Heart left ventricle (tissue), 13 donors: ENCODE measurements at regions not wholly inside any gene's neighbourhood (a gene's known extent, or its start where the extent isn't known, plus 50 kb on each side); places are given as distances from the start of the nearest gene placed in this dataset.

Experiments used
- POLR2A ChIP-seq, 2 donors: fragments of 450-650 bp; IDR thresholded peaks; one replicate each; pipeline ENCODE4 v1.6.1; 2017; ENCODE audit warnings: antibody characterized with exemption in 2 of 2, mild to moderate bottlenecking in 2 of 2, moderate library complexity in 2 of 2
- TF ChIP-seq, protein P1 (sequence below), 12 donors: fragments of 200-600 bp; sonication (generic) in 4 of 12; IDR thresholded peaks; one replicate each; pipeline versions ENCODE4 v1.5.0 to v1.8.0; 2018 to 2022; ENCODE audit warnings: antibody characterized with exemption in 12 of 12, mild to moderate bottlenecking in 5 of 12
- donor health status: ischemic (EF 13 %, LVEDD 7.1; RV severe dilation, severe dysfunction).
- donor health status: DM: no; HTN: yes; CAD: no.
- donor health status: DM: no; HTN: no; CAD: no.
- donor health status: ischemic (EF 25% LVEDD 6.9; RV normal size, moderate dysfunction).
- donor health status: ischemic (EF 25% LVEDD 5.7; RV mildly dilated, moderate dysfunction).
- donor health status: ischemic (EF 35%, LVEDD 5.7; RV mildly dilated, moderate dysfunction).
- donor health status: nonischemic (EF 11% LVEDD 7.7; RV severe dilation, severe dysfunction).
- donor health status: DM: yes; HTN: yes; CAD: no.
- donor health status: PGD.
- donor health status: ischemic (EF 29% LVEDD 5.4; RV normal size, mild dysfunction).
- donor health status: nonischemic (EF 23%, LVEDD 6.1; RV moderate dilation, normal function).

DNA sequence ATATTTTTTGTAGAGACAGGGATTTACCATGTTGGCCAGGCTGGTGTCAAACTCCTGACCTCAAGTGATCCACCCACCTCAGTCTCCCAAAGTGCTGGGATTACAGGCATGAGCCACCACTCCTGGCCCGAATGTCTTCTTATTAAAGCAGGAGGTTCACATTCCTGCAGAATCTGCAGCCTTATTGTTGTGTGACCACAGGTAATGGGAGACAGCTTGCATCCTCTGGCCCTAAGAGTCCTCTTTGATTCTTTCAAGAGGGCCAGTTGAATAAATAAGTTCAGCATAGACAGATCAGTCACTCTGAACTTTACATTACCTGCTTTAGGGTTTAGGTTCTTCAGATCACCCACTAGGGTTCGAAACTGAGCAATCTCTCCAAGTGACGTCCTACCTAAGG is 172.9 kb upstream of the TOPAZ1 start:
- TF ChIP-seq, protein P1, sequence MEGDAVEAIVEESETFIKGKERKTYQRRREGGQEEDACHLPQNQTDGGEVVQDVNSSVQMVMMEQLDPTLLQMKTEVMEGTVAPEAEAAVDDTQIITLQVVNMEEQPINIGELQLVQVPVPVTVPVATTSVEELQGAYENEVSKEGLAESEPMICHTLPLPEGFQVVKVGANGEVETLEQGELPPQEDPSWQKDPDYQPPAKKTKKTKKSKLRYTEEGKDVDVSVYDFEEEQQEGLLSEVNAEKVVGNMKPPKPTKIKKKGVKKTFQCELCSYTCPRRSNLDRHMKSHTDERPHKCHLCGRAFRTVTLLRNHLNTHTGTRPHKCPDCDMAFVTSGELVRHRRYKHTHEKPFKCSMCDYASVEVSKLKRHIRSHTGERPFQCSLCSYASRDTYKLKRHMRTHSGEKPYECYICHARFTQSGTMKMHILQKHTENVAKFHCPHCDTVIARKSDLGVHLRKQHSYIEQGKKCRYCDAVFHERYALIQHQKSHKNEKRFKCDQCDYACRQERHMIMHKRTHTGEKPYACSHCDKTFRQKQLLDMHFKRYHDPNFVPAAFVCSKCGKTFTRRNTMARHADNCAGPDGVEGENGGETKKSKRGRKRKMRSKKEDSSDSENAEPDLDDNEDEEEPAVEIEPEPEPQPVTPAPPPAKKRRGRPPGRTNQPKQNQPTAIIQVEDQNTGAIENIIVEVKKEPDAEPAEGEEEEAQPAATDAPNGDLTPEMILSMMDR (IDR thresholded peaks at IDR 0.05) = no peak
- no peak for TF ChIP-seq POLR2A (IDR thresholded peaks at IDR 0.05)
